ENCODE measurements at regions not wholly inside any gene's neighbourhood (a gene's known extent, or its start where the extent isn't known, plus 50 kb on each side); places are given as distances from the start of the nearest gene placed in this dataset.

DNA sequence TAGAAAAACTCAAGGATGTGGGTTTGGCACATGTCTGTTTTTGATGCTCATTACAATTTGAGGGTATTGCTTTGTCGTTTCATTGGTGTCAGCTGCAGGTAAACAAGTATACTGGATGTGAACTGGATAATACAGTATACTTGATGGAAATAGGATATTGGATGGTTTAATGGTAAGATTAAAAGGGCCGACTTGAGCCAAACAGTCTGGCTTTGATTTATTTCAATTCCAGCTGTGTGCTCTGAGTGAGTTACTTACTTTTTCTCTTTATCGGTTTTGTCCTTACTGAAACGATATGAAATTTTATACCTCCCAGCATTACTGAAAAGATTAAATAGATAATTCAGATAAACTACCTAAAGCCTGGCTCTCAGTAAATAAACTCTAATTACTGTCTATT, 227.6 kb downstream of the ASXL3 start:
- ATAC-seq = no peak

DNA sequence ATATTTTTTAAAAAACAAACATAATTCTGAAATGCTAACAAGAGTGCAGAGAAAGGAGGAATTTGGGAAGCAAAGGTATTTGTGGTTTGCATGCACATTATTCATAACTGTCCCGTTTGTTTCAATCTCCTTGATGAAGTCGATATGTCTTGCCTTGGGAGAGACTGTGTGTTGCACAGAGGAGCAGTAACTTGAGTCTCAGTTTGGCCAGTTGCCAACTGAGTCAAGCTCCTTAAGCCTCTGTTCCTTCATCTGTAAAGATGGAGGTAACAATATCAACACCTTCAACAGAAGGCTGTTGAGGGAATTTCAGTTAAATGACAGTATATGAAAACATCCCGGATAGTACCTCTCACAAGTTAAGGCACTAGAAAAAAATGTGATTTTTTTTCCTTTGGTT, 226.2 kb downstream of the ASXL3 start:
- ATAC-seq = no peak

DNA sequence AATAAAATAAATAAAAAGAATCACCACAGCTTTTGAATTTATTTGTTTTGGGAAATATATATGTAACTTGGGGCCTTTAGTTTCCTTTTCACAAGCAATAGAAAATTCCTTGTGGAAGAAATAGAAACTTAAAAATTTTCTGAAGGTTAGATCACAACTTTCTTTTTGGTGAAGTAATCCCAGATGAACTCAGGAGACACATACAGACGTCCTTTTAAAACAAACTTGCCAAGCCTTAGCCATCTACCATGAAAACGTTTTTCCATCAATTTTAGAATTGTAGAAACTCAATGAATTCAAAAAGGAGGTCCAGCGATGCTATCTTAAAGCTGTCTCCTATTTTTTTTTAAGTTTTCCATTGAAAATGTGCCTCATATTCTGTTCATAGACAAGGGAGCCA, 225.6 kb downstream of the ASXL3 start:
- no peak for ATAC-seq

DNA sequence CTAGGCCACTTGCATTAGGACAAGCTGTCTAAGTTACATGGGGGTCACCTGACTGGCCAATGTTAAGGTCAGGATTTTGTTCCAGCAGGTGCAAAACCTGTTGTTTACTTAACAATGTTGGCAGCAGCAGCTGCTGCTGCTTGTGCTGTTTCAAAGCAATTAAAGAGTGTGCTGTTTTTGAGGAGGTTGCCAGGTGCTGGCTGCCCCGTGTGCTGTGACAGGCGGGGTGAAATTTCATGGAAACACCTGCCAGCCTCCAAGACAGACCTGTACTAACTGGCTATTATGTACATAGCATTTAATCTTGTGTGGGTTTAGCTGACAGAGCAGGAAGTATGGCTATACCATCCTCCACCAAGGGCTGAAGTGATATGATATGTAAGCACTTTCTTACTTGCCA, 224.9 kb downstream of the ASXL3 start:
- ATAC-seq = no peak

All from activated CD4-positive, CD25-positive, alpha-beta regulatory T cell treated with anti-CD3 and anti-CD28 coated beads, Interleukin-2, amount 50 U/mL, for 24 hours (primary cell).